NCI-H345 (cell line): ENCODE measurements at regions not wholly inside any gene's neighbourhood (a gene's known extent, or its start where the extent isn't known, plus 50 kb on each side); places are given as distances from the start of the nearest gene placed in this dataset.

Experiments
- DNase-seq: peaks from one replicate; lab custom pipeline; 2025; lab: John Stamatoyannopoulos, UW

DNA sequence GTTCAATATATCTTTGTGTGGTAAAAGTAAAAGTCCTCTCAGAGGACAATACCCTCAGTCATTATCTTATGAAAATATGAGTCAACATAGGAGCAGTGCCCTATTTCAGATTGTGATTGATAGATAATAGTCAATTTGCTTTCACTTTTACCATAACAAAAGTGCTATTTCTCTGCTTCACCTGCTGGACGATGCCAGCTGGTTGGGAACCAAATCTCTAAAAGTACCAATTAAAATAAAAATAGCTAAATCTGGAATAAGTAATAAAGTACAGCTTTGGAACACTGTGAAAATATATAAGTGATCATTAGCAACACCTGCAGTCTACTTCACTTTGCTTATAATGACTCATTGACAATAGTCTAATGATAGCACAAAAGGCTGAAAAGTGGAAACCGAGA lies 390.3 kb upstream of the AGTR1 start:
- DNase-seq, result no peak

DNA sequence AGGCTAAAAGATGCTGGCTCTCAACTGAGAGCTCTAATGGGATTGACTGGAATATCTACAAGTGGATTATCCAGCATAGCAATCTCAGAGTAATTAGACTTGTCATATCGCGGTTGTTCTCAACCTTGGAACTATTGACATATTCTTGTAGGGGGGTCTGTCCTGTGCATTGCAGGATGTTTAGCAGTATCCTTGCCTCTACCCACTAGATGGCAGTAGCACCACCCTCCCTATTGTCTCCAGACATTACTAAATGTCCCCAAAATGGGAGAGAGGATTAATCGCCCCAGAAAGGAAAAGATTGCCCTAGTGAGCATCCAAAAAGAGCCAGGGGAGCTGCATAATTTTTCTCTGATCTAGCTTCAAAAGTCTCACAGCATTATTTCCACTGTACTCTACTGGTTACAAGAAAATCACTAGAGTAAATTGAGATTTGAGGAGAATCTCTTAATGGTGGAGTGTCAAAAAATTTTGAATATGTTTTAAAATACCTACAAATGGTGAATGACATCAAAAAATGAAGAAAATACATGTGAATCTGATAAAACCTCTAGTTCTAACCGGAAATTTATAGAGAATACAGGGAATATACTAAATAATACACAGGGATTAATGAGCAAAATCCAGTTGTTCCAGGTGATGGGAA lies 388.2 kb upstream of the AGTR1 start:
- peak; percentile 16 for DNase-seq

DNA sequence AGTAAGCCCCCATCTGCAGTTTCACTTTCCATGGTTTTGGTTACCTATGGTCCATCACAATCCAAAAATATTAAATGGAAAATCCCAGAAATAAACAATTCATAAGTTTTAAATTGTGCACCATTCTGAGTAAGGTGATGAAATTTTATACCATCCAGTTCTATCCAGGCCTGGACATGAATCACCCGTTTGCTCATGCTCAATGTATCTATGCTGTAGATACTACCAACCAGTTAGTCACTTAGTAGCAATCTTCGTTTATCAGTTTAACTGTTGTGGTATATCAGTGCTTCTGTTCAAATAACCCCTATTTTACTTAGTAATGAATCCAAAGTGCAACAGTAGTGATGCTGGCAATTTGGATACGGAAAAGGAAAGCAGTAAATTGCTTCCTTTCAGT lies 381.9 kb upstream of the AGTR1 start:
- DNase-seq, result no peak

DNA sequence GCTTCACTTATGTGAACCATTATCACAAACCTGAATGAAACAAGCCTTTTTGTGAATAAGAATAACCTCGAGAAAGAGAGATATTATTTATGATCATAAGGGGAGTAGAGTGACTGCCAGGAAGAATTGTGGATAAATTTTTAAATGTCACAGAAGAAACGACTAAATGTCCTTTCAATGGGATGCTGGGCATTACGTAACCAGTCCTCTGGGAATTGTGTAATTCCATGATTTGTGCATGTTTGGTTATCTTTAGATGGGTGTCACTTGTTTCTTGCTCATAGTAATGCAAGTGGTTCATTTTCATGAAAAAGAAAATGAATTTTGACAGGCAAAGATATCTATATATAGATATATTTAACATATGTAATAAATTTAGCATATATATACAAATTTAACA lies 379.5 kb upstream of the AGTR1 start:
- no peak for DNase-seq

DNA sequence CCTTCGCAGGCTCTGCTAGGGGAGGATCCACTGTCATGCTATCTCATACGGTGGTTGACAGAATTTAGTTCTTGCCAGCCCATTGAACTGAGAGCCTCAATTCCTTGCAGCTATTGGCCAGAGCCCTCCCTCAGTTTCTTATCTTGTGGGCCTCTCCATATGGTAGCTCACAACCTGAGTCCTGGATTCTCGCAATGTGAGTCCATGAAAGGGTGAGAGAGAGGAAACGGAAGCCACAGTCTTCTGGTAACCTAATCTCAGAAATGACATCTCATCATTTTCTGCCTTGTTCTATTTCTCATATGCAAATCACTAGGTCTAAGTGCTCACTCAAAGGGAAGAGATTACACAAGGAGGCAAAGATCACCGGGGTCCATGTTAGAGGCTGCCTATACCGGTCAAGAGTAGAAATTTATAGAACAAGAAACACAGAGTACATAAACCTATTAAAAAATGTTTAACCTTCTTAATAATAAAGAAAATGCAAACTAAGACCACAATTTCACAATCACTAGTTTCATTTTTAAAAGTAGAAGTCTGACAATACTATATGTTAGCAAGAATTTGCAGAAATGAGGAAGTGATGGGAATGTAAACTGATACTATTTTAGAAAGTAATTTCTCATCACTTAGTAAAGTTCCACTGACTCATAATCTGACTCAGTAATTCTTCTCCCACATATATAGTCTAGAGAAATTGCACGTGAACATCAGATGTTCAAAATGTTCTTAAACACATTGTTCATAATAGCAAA lies 378.4 kb upstream of the AGTR1 start:
- DNase-seq, result no peak

DNA sequence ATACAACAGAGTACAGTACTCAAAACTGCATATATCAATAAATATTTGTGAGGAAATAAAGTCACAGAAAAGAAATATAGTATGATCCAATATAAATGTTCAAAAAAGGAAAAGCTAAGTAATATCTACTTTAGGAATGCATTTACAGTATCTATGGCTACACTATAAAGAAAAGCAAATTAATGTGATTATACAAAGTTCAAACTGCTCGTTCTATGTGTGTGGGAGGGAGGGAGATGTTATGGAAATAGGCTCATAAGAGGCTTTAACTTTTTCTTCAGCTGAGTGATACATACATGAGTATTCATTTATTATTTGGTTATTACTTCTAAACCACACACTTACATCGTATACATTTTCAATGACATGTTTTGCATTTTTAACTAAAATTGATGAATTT lies 377.7 kb upstream of the AGTR1 start:
- DNase-seq, result no peak

DNA sequence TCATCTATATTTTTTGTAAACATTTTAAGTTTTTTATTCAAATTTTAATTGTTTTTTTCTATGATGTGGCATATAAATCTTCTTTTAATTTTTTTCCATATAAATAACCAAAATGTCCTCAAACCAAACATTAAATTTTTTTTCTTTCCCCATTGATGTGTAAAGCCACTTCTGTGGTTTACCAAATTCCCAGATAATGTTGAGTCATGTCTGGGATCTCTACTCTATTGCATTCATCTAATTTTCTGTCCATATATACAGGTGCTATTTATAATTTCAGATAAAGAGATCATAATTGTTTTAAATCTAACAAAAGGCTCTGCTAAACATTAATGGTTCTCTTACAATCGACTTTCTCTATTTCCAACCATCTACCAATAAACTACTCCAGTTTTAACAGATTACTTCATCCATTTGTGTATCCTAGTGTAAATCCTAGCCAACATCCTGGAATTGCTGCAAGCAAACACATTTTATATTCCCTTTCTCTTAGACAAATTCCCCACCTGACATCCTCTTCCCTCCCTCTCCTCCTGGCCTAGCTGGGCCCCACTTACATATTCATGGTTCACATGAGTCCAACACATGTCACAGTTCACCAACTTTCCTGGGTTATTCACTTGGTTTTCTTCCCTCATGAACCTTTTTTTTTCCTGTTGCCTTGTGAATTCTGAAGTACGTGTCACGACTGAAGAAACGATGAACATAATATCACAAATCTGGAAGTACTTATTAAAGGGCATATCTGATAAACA lies 368.0 kb upstream of the AGTR1 start:
- DNase-seq, result peak; percentile 19

DNA sequence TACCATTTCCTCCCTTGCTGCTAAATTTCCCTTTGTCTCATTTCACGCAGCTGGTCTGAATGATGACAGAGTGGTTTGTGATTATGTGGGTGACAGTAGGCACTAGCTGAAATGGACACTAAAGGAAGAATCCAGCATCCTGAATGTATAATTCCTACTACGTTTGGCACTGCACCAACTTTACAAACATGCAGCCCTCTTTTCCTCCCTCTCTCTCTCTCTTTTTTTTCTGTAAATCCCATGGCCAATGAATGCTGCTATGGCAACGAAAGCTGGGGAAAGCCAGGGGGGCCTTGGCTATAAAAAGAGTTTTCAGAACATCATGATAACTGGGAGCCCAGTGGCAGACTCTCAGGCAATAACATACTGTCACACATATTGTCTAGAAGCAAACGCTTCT lies 367.2 kb upstream of the AGTR1 start:
- DNase-seq, result peak; percentile 63

DNA sequence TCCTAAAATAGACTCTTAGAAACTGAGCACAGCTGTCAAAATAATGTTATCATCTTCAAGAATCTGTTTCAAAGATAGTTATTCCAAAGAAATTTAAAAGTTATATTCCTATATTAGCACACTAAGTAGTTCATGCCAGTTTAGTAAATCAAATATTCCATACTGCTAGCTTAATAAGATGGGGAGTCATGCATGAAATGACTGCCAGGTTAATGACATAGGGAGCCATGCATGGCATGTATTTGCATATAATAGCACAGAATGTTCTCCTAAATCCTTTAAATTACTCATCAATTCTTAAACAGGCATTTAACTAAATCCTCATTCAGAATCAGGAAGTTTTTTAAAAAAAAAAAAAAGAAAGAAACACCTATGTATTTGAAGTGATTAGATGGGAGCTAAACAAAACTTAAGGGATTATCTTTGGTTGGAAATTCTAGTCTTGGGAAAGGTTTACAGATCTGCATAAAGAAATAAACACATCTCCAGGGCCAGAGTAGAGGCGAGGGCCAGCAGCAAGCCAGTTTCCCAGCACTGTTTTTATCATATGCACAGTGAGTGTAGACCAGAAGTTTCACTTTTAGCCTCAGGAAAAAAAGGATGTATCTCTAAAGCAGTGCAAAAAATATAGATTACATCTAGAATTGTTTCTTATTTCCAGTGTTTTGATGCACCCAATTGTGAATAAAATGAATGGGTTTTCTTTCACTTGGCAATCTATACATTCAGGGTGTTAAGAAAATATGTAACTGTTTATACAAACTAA lies 366.4 kb upstream of the AGTR1 start:
- no peak for DNase-seq

DNA sequence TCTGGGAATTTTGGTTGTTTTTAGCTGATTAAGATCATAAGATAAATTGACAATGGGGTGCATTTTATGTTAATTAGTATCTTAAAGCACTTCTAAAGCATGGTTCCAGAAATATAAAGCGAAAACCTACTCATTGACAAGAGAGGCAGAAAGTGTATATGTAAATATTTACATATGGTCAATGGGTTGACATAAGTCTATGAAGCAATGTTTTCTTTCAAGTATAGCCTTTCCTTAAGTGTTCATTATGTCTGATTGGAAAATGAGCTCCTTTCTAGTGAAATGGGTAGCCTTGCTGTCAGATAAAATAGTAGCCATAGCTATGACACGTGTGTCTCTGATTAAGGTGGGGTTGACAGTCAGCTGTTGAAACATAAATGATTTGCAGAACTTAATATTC lies 365.2 kb upstream of the AGTR1 start:
- no peak for DNase-seq

DNA sequence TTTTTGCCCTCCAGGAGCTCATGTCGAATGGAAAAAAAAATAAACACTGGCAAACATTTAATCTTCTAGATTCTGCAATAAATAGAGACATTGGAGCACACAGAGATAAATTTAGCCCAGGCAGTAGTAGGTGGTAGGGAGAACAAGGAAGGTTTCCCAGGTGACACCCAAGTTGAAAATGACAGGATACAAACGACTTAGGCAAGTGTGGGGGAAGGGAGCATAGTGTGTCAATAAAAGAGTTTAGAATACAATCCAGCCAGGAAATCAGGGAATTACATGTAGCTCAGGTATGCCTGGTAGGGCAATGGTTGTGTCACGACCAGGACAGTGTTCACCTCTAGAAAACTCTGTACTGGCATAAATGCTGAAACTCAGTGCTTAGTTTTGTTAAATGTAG lies 364.6 kb upstream of the AGTR1 start:
- DNase-seq, result peak; percentile 32

DNA sequence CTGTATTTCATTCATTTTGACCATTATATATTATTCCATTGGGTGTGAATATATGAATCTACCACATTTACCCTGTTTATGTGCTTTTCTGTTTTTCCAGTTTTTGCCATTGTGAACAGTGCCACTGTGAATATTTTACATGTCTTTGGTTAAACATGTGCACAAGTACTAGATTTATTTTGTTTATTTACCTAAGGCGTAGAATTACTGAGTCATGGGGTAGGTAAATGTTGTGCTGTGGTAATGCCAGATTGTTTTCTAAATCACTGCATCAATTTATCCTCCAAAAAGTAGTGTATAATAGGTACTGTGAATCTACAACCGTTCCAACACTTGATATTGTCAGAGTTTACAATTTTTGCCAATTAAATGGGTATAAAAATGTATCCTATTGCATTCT lies 362.1 kb upstream of the AGTR1 start:
- DNase-seq, result no peak

DNA sequence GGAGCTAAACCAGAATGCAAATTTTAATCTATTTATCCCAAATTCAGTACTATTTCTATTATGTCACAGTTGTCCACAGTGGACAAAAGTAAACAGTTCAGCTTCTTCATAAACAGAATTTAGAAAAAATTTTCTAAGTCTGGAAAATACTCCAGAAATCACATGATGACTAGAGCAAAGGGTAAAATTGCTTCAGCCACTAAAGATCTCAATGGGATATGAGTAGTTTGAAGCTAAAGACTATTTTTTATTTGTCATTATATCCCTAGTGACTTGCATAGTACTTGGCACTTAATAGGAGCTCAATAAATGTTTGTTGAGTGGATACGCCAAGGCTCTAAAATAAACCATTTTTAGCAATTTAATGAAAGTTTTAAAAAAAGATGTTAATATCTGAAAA lies 354.3 kb upstream of the AGTR1 start:
- DNase-seq, result no peak

DNA sequence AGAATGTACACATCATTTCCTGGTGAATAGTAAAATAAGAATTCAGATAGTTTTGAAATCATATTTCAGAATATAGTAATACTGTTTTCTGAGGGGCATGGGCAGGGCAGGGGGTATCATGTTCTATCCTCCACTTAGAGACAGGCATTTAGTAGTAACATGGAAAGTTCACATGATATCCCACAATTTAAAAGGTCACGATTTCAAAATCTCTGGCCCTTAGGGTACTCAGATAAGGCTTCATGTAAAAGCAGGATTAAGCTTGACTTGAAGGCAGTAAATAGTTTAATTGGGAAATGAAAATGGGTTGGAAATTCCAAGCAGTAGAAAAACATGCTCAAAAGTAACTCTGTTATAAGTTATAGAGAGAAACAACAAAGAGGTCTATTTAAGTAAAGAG lies 353.2 kb upstream of the AGTR1 start:
- no peak for DNase-seq

DNA sequence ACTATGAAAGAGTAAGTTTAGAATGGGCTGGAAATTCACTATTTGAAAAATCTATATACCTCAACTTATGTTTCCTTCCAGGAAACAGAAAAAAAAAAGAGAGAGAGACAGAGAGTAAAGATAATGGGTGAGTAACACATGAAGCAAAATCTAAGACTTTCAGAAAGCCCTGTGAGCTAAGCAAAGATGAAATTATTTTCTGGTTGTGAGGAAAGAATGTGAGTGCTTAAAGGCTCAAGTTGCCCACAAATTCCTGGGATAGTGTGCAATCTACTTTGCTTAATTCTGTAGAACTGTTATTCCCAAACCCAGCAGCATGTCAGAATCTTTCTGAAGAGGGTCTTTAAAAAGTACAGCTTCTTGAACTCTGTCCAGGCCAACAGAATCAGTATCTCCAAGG lies 337.7 kb upstream of the AGTR1 start:
- no peak for DNase-seq

DNA sequence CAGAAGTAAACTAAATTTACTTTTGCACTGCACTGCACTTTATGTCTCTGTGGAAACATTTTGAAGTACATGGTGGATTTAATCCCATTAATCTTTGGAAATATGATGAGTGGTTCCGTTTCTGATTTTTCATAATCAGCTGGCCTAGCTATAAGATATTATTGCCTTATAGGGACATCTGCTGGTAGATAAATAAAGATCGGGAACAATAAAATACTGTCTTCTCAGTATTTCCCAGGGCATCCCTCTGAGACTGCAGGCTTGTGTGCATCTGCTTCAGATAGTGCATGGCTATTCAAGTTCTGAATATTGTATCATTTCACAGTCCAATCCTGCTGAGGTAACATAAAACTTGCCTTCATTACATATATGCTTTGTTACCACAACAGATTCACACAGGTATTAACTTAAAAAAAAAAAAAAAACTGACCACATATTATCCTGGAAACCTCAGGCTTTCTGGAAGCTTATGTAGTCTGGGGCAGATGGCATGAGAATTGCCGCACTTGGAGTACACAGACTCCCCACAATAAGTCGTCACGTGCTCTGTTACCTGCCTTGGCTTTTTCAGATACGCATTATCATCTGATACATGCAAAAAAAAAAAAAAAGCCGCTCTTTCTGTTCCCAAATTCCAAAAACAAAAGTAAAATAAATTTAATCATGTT lies 330.8 kb upstream of the AGTR1 start:
- DNase-seq, result peak; percentile 5

DNA sequence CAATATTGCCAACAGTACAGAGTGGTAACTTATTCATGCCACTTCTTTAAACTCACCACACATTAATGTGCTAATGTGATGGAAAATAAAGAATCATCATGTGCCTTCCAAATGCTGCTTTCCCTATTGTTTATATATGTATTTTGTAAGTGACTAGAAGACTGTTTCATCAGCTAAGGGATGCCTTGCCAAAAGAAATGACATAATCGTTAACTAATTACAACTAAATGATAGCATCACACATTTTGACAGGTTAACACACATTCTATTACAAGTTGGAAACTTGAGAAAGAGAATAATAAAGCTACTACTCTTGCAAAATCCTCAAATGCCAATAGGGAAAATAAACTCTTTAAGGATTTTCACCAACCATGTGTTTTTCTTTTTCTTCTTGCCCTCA lies 329.9 kb upstream of the AGTR1 start:
- no peak for DNase-seq

DNA sequence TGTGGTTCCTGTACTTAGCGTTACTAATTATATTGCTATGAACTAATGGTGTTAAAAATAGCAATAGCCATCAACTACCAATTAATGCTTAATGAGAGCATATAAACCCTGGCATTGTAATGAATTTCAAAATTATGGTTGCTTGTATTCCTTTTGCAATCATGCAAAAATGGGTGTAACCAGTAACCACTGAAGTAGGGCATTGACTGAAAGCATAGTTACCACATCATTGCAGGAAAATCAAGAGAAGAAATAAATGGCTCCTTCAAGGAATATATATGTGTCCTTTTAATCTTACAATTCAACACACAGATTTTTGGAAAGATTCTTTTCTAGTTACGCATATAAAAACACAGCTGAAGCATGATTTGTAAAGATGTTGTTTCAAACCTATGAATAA lies 328.3 kb upstream of the AGTR1 start:
- no peak for DNase-seq

DNA sequence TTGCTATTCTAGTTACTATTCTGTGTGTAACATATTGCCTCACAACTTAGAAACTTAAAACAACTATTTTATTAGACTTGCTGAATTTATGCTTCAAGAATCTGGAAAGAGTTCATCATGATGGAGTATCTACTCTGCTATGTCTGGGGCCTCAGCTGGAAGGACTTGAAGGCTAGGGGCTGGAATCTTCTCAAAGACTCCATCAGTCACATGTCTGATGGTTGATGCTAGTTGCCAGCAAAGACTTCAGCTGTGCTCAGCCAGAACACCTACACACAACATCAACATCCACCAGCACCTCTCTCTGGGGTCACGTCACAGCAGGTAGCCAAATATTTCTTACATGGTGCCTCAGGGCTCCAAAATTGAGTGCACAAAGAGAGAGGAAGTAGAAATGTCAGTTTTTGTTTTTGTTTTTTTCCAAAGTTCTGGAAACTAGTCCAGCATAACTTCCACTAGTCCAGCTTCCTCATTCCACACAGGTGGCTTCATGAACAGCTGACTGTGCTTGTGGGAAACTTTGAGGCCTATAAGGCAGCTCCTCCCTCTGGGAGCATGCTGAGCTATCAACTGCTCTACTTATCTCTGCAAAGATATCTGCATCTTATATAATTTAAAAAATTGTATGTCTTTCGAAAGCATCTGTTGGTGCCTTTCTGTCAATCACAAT lies 325.4 kb upstream of the AGTR1 start:
- no peak for DNase-seq

DNA sequence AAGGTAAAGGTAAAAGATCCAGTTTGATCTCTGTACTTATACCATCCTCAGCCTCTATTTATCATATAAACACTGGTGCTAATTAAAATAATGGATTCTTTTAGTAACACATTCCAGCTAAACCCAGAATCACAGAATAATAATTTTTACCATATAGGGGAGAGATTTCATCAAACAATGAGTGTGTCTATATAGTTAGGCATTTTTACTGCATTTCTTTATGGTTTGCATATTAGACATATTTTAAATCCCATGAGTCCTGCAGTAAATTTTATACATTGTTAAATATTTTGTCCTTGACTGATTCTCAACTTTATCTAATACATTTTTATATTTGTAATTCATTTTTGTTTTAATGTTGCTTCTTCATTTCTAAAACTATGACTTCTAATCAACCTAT lies 323.7 kb upstream of the AGTR1 start:
- DNase-seq, result no peak

DNA sequence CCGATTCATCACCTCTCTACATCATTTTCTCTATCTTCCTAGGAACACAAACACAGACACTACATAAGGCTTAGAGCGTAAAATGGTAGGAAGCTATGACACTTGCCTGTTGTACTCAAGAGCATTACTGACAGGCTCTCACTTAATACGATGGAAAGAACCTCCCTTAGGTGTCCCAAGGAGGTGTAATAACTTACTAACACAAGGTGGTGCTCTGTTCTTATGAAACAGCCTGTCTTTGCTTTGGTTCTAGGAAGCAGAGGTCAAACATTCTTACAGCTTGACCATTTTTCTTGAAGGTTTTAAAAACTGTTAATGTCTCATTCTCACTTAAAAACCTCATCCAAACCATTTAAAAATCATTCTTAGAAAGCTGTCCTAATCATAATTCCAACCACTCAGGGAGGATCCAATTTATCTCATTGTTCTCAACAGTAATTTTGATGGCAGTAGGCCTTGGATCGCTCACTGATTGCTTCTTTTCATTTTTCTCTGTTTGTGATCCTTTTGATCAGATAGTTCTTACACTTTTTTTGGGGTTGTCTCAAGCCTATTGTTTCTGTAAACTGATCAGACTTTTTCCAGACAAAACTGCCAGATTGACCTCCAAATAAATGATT lies 317.8 kb upstream of the AGTR1 start:
- DNase-seq, result peak; percentile 19
